K562 (cell line): ENCODE measurements at regions not wholly inside any gene's neighbourhood (a gene's known extent, or its start where the extent isn't known, plus 50 kb on each side); places are given as distances from the start of the nearest gene placed in this dataset.

ENCODE experiments used
- ATAC-seq: fragments of 200-7000 bp; cut with Tn5 transposase; 3 replicates; pipeline ENCODE4 v1.9.1; 2020; ENCODE audit warnings: moderate library complexity
- BruUV-seq: library from RNA; stranded (reverse); fragments of 400-500 nt; replicated peaks from 2 replicates; lab custom pipeline; 2021; lab: Mats Ljungman, UMichigan
- CTCF ChIA-PET: fragments of 300-600 bp; formaldehyde crosslinking; extraction: SDS; loops from one replicate; lab custom pipeline; 2021; ENCODE audit warnings: low intra/inter-chr PET ratio; lab: Yijun Ruan, JAX
- POLR2A ChIA-PET: fragments of 300-600, 350-650 bp; sonication (Branson Sonifier 250); formaldehyde crosslinking; extraction: SDS; loops from one replicate; lab custom pipeline; 2021; ENCODE audit warnings: antibody characterized with exemption, inconsistent platforms; lab: Yijun Ruan, JAX
- DNase-seq, 4 experiments: peaks; one replicate each; pipeline versions ENCODE4 v3.0.0 to v3.0.0-alpha.2; 2011 to 2018; ENCODE audit warnings: low spot score in 3 of 4, mixed read lengths in 3 of 4; ENCODE audit errors: extremely low read depth in 1 of 4
- FAIRE-seq: peaks from 2 replicates; lab custom pipeline; 2011; peaks lifted over from hg19 to GRCh38; lab: Jason Lieb, UNC
- H2AFZ ChIP-seq: 2 replicates; pipeline ENCODE4 v1.6.0; 2011; ENCODE audit warnings: low read depth, low read length, control low read depth, inconsistent platforms
- H3K27ac ChIP-seq: fragments of 200-600 bp; 3 replicates; pipeline ENCODE4 v1.8.0; 2011; ENCODE audit warnings: low read depth, mild to moderate bottlenecking, control low read depth, inconsistent platforms, low read length, moderate library complexity, mixed read lengths; ENCODE audit errors: extremely low read depth
- H3K27me3 ChIP-seq, 2 experiments: fragments of 300-600 bp in 1 of 2; 2 replicates in 1 of 2; 3 replicates in 1 of 2; pipeline versions ENCODE4 v1.6.0 to v1.8.0; 2011; ENCODE audit warnings: inconsistent platforms in 2 of 2, low read length in 2 of 2, mild to moderate bottlenecking in 1 of 2, mixed read lengths in 1 of 2, moderate library complexity in 1 of 2; ENCODE audit not compliant: control insufficient read depth in 2 of 2, insufficient read depth in 2 of 2
- H3K36me3 ChIP-seq: fragments of 300-600 bp; 3 replicates; pipeline ENCODE4 v1.8.0; 2011; ENCODE audit warnings: mild to moderate bottlenecking, low read length, inconsistent platforms; ENCODE audit not compliant: control insufficient read depth, insufficient read depth
- H3K4me1 ChIP-seq, 2 experiments: fragments of 200-600 bp in 1 of 2; replicated peaks in 1 of 2; 2 replicates in 1 of 2; 3 replicates in 1 of 2; pipeline versions ENCODE4 v1.5.1 to v1.8.0; 2011; ENCODE audit warnings: inconsistent platforms in 2 of 2, low read length in 2 of 2, mild to moderate bottlenecking in 1 of 2, mixed read lengths in 1 of 2, moderate library complexity in 1 of 2; ENCODE audit not compliant: control insufficient read depth in 2 of 2, insufficient read depth in 2 of 2
- H3K4me2 ChIP-seq: 2 replicates; pipeline ENCODE4 v1.6.1; 2011; ENCODE audit warnings: low read length, control low read depth, inconsistent platforms, mixed read lengths; ENCODE audit not compliant: insufficient read depth
- H3K4me3 ChIP-seq: fragments of 200-600 bp; sonication (generic), shearing (Covaris generic); 2 replicates; pipeline ENCODE4 v1.5.1; 2016; ENCODE audit warnings: control low read depth, inconsistent platforms
- H3K79me2 ChIP-seq: fragments of 200-600 bp; 3 replicates; pipeline ENCODE4 v1.8.0; 2011; ENCODE audit warnings: low read length, inconsistent platforms; ENCODE audit not compliant: control insufficient read depth, insufficient read depth
- H3K9ac ChIP-seq, 2 experiments: 2 replicates each; pipeline versions ENCODE4 v1.6.0 to v1.6.1; 2011; ENCODE audit warnings: low read depth in 2 of 2, low read length in 2 of 2, control low read depth in 1 of 2, inconsistent platforms in 1 of 2, mild to moderate bottlenecking in 1 of 2, mixed read lengths in 1 of 2; ENCODE audit not compliant: insufficient read depth in 1 of 2
- H3K9me1 ChIP-seq: one replicate; pipeline ENCODE4 v1.6.0; 2011; ENCODE audit warnings: inconsistent platforms, mild to moderate bottlenecking, low read length, moderate library complexity; ENCODE audit not compliant: control insufficient read depth, insufficient read depth
- H3K9me3 ChIP-seq: replicated peaks from 2 replicates; pipeline ENCODE4 v1.5.1; 2011; ENCODE audit warnings: low read depth, low read length, inconsistent platforms; ENCODE audit not compliant: control insufficient read depth, insufficient read depth
- H4K20me1 ChIP-seq: replicated peaks from 2 replicates; pipeline ENCODE4 v1.6.1; 2011; ENCODE audit warnings: low read length, inconsistent platforms, mixed read lengths; ENCODE audit not compliant: control insufficient read depth, insufficient read depth
- ATF7 ChIP-seq: fragments of 450-650 bp; IDR thresholded peaks from 2 replicates; pipeline ENCODE4 v1.7.1; 2014; ENCODE audit warnings: mild to moderate bottlenecking, moderate library complexity
- CBX3 ChIP-seq, 2 experiments: IDR thresholded peaks; 1 replicate in 1 of 2; 2 replicates in 1 of 2; pipeline ENCODE4 v1.6.1; 2012; ENCODE audit warnings: inconsistent platforms in 2 of 2, low read length in 2 of 2, borderline replicate concordance in 1 of 2, control low read depth in 1 of 2
- CTCF ChIP-seq, 3 experiments: IDR thresholded peaks in 2 of 3; conservative IDR thresholded peaks in 1 of 3; 2 replicates each; pipeline ENCODE4 v1.5.1; 2011 to 2012; ENCODE audit warnings: low read length in 3 of 3, mild to moderate bottlenecking in 3 of 3, control low read depth in 2 of 3, improper control_type of control experiment in 1 of 3, inconsistent platforms in 1 of 3, low read depth in 1 of 3, mixed read lengths in 1 of 3, moderate library complexity in 1 of 3; ENCODE audit not compliant: insufficient read depth in 2 of 3
- CTCFL ChIP-seq: IDR thresholded peaks from 2 replicates; pipeline ENCODE4 v1.6.1; 2011; ENCODE audit warnings: borderline replicate concordance, low read depth, mild to moderate bottlenecking, moderate library complexity, low read length; ENCODE audit not compliant: insufficient read depth, poor library complexity, severe bottlenecking
- HOMEZ ChIP-seq: fragments of 250-450 bp; sonication (Bioruptor Pico); IDR thresholded peaks from 2 replicates; pipeline ENCODE4 v1.4.0; 2020; ENCODE audit warnings: mild to moderate bottlenecking, moderate library complexity
- NEUROD1 ChIP-seq: fragments of 150-350 bp; IDR thresholded peaks from 2 replicates; pipeline ENCODE4 v1.6.1; 2014; ENCODE audit warnings: borderline replicate concordance, low read length, low read depth; ENCODE audit not compliant: partially characterized antibody
- NR3C1 ChIP-seq: sonication (generic); formaldehyde crosslinking; IDR thresholded peaks from 2 replicates; pipeline ENCODE4 v1.8.1; 2022; ENCODE audit warnings: missing genetic modification reagents
- RBFOX2 ChIP-seq: fragments of 200-400 bp; formaldehyde crosslinking; IDR thresholded peaks from 2 replicates; pipeline ENCODE4 v1.6.1; 2017; ENCODE audit warnings: low read depth, mild to moderate bottlenecking, low read length, moderate library complexity
- SNAPC5 ChIP-seq: fragments of 250-450 bp; sonication (Bioruptor Pico); IDR thresholded peaks from 2 replicates; pipeline ENCODE4 v1.8.0; 2021; ENCODE audit warnings: moderate library complexity, mild to moderate bottlenecking, inconsistent platforms
- ZBTB1 ChIP-seq: sonication (generic); formaldehyde crosslinking; IDR thresholded peaks from 2 replicates; pipeline ENCODE4 v1.8.1; 2023; ENCODE audit warnings: missing genetic modification reagents, low read depth, mild to moderate bottlenecking, borderline replicate concordance
- ZBTB11 ChIP-seq, 3 experiments: fragments of 200-800 bp in 1 of 3; fragments of 250-450 bp in 1 of 3; fragments of 450-650 bp in 1 of 3; sonication (Bioruptor Pico) in 1 of 3; sonication (Bioruptor generic) in 1 of 3; formaldehyde crosslinking in 1 of 3; IDR thresholded peaks; 2 replicates each; pipeline versions ENCODE4 v1.6.1 to v1.8.0; 2016 to 2022; ENCODE audit warnings: mild to moderate bottlenecking in 2 of 3, missing genetic modification characterization in 2 of 3, missing compliant biosample characterization in 1 of 3, moderate library complexity in 1 of 3
- ZBTB17 ChIP-seq: fragments of 450-650 bp; formaldehyde crosslinking; IDR thresholded peaks from 2 replicates; pipeline ENCODE4 v1.4.0; 2020; ENCODE audit warnings: mild to moderate bottlenecking
- ZSCAN29 ChIP-seq: fragments of 450-650 bp; IDR thresholded peaks from 2 replicates; pipeline ENCODE4 v1.6.1; 2017
- WGBS: fragments of 100-300 bp; shearing (Covaris generic); methylation state at CpG from one replicate; pipeline ENCODE4 v1.1.6; 2016; ENCODE audit warnings: low coverage, mixed read lengths; ENCODE audit not compliant: insufficient coverage; ENCODE audit errors: missing lambda C conversion rate; 5-methylcytosine and 5-hydroxymethylcytosine counted together
- in situ Hi-C: fragments of 300-500 bp; cut with MboI; formaldehyde crosslinking; loops from 4 replicates; pipeline ENCODE4 v1.15.0; 2018; ENCODE audit warnings: inconsistent platforms, mixed read lengths
- intact Hi-C: fragments of 100-400 bp; cut with micrococcal nuclease; formaldehyde crosslinking; loops from 2 replicates; pipeline ENCODE4 v1.14.2; 2022

GRCh38 chr2:191476901-191477300 lies 201.0 kb upstream of the NABP1 start:
- no peak overlapping the region for H3K4me2 ChIP-seq
- CTCF ChIA-PET: no interaction called here
- H3K9me1 ChIP-seq: no peaks in the 10 kb centered on the region
- H4K20me1 ChIP-seq: no peaks in the 10 kb centered on the region
- no peak overlapping the region for H2AFZ ChIP-seq
- H3K9me3 ChIP-seq: no peaks in the 10 kb centered on the region
- POLR2A ChIA-PET: no interaction called here
- no peaks in the 10 kb centered on the region for H3K4me1 ChIP-seq
- no peaks in the 10 kb centered on the region for H3K36me3 ChIP-seq
- H3K4me3 ChIP-seq: no peak overlapping the region
- FAIRE-seq: no peak
- ATAC-seq: 0 out of 3 replicates have a peak, but pooled peaks have one; percentile 53
- no peaks in the 10 kb centered on the region for H3K79me2 ChIP-seq
- WGBS: 0% methylated on average over 5 of the region's 5 CpGs
- no peak overlapping the region for H3K27ac ChIP-seq
- no peaks in the 10 kb centered on the region; a peak in 1 of 5 replicates for H3K27me3 ChIP-seq
- H3K9ac ChIP-seq: no peak overlapping the region
- in situ Hi-C loops (no loop called here), intact Hi-C loops (no loop called here)
- no peak for DNase-seq
- no TSS peak for BruUV-seq
- TF ChIP-seq CTCF (IDR thresholded peaks at IDR 0.05 in 2 of 3, conservative IDR thresholded peaks at IDR 0.05 in 1 of 3; ENCODE audit: insufficient read depth in 2 of 3, low read depth in 1 of 3, low read length in 3 of 3) (0 out of 6 replicates have a peak, but pooled peaks of 2 of the 3 experiments have one; percentile 9 to 16), CBX3 (IDR thresholded peaks at IDR 0.05; ENCODE audit: borderline replicate concordance in 1 of 2, low read length in 2 of 2) (no peak), ZBTB17 (CRISPR knock-in tag) (no peak), NEUROD1 (no peak), ZBTB1 (no peak), CTCFL (peak; percentile 23), ZBTB11 (CRISPR knock-in tag; IDR thresholded peaks at IDR 0.05) (no peak), HOMEZ (CRISPR knock-in tag) (no peak), ZSCAN29 (no peak), NR3C1 (no peak), RBFOX2 (no peak), ATF7 (no peak), SNAPC5 (CRISPR knock-in tag) (no peak)
